Activated CD4-positive, alpha-beta T cell treated with anti-CD3 and anti-CD28 coated beads, Interleukin-2, amount 50 U/mL, for 4 hours (primary cell): ENCODE measurements at regions not wholly inside any gene's neighbourhood (a gene's known extent, or its start where the extent isn't known, plus 50 kb on each side); places are given as distances from the start of the nearest gene placed in this dataset.
"Not testable (repeated sequence)": the region's sequence is repeated elsewhere in the genome, so short reads cannot be mapped to it uniquely, and the experiment has no call there.

ENCODE experiments used
- DNase-seq, 2 experiments: peaks; one replicate each; pipeline ENCODE4 v3.0.0-alpha.2; 2020

DNA sequence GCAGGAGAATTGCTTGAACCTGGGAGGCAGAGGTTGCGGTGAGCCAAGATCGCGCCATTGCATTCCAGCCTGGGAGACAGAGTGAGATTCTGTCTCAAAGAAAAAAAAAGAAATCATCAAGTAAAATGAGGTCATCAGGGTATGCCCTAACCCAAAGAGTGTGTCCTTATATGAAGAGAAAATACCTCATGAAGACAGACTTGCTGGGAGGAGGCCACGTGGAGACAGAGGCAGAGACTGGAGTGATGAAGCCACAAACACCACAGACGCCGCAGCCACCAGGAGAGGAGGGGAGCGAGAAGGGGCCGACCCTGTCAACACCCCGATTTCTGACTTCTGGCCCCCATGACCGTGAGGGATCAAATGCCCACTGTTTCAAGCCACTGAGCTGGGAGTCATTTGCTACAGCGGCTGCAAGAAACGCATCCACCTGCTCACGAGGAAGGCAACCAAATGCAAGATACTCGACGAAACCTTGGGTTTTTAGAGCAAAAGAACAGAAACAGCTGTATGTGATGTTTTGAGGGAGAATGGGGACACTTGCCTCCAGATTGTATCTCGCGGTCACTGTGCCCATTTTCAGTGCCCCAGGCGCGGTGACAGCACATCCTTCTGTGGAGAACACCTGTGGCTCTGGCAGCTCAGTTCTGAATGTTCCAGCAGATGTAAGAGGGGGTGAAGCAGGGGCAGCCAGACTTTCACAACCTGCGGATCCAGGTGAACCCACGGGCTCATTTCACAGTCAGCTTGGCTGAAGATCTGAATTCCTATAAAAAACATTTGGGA, 1317.2 kb downstream of the TBC1D22A start:
- no peak for DNase-seq

DNA sequence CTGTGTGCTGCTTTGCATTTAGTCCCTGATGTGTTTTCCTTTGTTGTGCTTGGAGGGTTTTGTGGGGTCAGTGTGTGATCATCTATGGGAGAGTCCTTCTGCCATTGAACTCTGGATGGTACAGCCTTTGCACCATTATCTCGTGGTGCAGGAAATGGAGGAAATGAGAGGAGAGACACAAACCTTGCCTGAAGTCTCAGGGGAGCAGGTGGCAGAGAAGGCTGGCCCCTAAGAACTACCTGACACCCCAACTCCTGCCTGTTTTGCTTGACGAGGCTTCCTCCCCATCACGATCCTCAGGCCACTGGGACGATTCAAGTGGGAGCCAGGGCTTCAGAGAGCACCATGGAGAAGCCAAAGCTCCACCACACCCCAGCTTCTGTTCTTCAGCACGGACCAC, 1316.4 kb downstream of the TBC1D22A start:
- DNase-seq = no peak

DNA sequence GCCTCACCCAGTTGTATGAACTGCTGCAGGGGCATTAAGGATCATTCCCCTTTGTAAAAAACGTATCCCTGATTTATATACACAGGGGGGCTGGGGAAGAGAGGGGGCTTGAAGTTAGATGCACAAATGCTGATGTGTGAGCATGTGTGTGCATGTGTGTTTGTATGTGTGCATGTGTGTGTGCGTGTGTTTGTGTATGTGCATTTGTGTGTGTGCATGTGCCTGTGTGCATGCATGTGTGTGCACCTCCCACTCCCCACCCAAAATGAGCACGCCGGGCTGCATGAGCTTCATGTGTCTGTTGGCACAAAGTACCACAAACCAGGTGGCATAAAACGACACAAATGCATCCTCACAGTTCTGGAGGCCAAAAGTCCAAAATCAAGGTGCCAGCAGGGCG, 1315.2 kb downstream of the TBC1D22A start:
- DNase-seq = no peak

DNA sequence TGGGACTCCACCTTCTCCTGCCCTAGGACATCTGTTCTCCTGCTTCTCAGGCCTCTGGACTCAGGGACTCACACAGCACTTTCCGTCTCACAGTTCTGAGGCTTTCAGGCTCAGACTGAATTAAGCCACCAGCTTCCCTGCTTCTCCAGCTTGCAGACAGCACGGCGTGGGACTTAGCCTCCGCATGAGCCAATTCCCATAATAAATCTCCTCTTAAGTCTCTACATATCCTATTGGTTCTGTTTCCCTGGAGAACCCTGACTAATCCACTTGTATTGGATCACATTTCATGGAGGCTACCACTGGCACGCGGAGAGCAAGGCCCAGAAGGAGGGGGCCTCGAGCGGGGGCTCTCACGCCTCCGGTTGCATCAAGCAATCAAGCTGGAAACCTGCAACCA, 1313.6 kb downstream of the TBC1D22A start:
- DNase-seq = no peak

DNA sequence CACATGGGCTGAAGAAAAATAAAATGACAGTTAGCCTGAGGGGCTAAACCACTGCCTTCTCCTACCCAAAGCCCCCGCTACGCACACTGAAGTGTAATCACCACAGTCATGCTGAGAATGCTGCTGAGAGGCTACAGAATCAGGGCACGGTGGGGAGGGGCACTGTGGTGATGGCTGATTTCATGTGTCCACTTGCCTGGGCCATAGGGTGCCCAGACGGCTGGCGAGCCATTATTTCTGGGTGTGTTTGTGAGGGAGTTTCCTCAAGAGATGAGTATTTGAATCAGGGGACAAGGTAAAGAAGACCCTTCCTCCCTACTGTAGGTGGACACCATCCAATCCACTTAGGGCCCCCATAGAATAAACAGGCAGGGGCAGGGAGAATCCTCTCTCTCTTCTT, 1313.2 kb downstream of the TBC1D22A start:
- DNase-seq = no peak

DNA sequence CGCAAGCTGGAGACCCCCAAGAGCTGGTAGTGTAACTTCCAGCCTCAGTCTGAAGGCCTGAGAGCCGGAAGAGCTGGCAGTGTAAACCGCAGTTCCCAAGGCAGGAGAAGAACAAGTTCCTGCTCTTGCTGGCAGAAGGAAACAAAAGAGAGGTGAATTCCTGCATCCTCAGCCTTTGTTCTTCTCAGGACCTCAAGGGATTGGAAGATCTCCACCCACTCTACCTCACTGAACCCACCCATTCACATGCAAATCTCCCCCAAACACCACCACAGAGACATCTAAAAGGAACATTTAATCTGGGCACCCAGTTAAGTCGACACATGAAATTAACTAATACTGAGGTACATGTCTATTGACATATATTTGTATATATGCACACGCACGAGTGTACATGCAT, 1310.3 kb downstream of the TBC1D22A start:
- no peak for DNase-seq

DNA sequence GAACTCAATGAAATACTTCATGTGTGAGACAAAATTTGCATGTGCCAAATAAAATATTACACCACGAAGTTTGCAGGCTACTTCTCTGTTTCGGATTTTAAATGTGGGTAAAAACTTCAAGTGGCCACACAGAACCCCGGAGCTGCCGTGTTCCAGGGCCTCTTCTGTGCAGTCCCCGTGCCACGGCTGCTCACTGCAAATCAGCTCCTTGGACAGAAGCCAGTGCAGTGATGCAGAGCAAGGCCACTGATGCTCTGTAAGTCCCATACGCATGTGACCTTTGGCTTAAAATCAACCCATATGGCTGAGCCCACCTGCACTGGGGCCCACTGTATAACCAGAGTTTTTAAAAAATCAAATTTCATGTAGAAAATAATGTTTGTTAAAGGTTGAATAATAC, 1309.4 kb downstream of the TBC1D22A start:
- DNase-seq = no peak

DNA sequence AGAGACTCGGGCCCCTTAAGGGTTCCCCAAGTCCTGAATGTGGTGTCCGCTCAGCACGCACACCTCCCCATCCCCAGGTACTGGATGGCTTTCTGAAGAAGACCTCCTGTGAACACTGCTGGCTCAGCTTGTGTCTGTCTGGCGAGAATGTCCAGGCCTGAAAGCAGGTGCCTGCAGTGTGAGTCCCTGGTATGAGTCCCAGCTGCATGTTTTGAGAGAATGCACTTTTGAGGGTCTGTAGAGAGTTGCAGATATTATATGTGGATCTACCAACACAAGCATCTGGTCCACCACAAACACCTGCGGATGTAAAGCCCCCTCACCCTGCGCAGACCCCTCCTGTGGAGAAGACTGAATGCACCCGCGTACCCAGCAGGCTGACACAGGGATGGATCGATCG, 1308.9 kb downstream of the TBC1D22A start:
- no peak for DNase-seq

DNA sequence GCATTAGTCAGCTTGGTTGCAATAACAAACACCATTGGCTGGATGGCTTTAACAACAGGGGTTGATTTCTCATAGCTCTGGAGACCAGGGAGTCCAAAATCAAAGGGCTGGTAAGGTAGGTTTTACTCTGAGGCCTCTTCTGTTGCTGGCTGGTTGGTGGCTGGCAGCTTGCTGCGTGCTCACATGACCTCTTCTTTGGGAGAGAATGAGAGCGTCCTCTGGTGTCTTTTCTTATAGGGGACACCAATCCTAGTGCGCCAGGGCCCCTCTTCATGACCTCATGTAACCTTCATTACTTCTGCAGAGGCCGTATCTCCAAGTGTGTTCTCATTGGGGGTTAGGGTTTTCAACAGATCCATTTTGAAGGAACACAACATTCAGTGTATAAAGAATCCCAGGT, 1308.3 kb downstream of the TBC1D22A start:
- DNase-seq = no peak

DNA sequence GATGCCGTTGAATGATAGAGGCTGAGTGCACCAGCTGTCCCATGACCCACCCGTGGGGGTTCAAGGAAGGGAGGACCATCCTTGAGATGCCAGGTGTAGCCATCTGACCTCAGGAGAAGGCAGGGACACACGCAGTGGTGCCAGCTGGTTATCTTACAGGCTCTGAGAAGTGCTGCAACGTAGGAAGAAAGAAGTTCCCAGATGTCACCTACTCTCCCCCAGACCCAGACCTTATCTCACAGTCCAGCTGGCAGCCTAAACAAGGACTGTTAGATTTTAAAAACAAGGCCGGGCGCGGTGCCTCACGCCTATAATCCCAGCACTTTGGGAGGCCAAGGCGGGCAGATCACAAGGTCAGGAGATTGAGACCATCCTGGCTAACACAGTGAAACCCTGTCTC, 1307.6 kb downstream of the TBC1D22A start:
- no peak for DNase-seq

DNA sequence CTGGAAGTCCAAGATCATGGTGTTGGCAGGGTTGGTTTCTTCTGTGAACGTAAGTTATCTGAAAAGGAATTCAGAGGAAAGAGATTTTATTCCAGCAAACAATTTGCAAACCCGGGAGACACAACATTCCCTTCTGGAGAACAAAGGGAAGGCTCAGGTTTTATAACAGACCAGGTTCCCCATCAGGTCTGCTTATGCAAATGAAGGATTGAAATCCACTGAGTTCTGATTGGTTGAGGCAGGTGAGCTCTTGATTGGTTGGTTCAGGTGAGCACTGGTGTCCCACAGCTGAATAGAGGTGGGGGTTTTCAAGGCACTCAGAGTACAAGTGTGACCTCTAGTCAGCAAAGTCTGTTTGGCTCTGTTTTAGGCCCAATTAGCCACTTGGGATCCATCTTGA, 1306.8 kb downstream of the TBC1D22A start:
- DNase-seq = no peak

DNA sequence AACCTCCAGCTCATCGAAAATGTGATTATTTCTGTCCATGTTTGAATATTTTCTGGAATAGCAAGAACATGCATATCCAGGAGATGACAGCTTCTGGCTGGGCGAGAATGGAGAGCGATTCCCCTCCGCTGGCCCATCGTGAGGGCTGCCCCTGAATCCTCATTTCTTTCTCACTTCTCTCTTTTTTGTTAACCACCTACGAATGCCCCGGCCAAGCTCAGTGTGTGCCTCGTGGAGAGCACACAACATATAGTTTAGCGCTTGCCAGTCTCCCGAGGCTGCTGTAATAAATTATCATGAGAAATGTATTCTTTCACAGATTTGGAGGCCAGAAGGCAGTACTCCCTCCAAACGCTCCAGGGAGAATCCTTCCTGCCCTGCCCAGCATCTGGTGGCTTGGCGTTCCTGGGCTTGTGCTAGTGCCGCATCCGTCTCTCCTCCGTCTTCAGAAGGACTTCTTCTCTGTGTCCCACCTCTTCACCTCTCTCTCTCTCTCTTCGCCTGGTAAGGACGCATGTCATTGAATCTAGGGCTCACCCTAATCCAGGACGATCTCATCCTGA, 1306.0 kb downstream of the TBC1D22A start:
- DNase-seq = no peak

DNA sequence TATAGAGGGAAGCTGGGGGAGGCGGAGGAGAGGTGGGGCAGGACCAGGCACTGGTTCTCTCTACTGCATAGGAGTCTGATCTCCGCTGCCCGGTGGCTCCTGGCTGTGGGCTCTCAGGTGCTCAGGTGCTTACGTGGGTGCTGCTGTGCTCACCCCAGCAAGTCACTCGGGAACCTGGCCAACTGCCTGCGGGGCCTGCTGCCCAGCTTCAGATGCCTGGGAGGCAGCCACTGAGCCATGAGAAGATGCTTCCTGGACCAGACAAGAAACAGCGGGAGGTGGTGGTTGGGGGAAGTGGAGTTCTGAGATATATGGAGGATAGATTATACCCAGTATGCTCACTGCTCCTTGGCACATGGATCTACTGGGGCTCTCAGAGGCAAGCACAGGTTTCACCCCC, 1303.4 kb downstream of the TBC1D22A start:
- no peak for DNase-seq

DNA sequence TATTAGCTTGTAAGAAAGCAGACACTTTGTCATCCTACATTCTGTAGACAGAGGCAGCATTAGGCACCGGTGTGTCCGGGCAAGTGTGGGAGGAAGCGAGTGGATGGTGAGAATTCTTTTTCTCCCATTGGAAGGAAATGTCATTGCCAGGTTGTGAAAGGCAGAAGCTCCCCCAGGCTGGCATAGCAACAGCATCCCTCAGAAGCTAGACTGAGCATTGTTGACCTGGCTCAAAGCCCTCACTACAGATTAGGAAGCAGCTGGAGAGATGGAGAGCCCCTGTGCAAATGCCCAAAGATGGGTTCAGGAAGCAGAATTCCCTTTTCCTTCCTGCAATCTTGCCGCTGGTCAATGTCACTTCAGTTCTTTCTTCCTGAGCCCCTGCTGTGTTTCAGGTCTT, 1299.3 kb downstream of the TBC1D22A start:
- DNase-seq = no peak

DNA sequence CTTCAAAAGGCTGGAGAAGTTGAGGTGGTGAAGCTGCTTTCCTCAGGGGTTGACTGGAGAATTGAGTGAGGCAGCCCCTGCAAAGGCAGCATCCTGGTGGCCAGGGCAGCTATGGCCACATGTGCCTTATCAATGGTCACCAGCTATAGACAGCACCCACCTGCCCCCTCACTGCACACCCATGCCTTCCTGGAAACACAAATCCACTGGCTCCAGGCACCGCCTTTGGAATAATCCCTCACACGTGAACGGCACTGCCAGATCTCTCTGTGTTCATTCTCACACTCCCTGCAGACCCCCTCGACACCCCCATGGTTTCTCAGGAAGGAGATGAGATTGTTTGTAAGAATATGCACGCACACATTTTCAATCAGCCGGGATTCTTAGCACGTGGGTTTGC, 1297.8 kb downstream of the TBC1D22A start:
- no peak for DNase-seq

DNA sequence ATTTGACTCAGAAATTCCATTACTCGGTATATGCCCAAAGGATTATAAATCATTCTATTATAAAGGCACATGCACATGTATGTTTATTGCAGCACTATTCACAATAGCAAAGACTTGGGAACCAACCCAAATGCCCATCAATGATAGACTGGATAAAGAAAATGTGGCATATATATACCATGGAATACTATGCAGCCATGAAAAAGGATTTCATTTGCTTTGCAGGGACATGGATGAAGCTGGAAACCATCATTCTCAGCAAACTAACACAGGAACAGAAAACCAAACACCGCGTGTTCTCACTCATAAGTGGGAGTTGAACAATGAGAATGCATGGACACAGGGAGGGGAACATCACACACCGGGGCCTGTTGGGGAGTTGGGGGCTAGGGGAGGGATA, 1297.1 kb downstream of the TBC1D22A start:
- not testable (repeated sequence) for DNase-seq

DNA sequence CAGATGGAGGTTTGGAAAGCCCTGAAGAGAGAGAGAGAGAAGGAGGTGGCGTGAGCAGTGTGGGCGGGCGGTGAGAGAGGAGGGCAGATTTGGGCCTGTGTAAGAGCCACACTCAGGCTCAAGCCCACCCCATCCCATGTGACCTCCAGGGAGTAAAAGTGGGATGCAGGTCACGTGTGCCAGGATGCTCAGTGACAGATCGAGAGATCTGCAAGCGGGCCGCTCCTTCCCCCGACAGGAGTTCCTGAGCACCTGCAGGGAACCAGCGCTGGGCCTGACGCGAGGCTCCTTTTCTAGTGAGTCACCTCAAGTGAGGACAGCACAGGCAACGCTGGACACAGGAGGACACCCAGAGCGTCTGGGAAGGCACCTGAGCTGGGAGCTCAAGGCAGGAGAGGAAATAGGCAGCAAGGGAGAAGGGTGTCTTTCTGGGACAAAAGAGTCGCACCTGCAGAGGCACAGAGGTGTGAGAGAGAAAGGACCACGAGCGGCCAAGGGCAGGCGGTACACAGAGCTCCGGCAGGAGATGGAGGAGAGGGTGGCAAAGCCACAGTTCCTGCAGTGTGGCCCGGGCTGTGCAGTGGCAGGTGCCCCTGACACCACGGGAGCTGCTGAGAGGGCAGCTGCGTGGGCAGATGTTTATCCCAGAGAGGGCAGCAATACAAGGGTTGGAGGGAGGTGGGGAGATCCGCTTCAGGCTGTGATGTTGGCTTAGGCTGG, 1294.8 kb downstream of the TBC1D22A start:
- no peak for DNase-seq

DNA sequence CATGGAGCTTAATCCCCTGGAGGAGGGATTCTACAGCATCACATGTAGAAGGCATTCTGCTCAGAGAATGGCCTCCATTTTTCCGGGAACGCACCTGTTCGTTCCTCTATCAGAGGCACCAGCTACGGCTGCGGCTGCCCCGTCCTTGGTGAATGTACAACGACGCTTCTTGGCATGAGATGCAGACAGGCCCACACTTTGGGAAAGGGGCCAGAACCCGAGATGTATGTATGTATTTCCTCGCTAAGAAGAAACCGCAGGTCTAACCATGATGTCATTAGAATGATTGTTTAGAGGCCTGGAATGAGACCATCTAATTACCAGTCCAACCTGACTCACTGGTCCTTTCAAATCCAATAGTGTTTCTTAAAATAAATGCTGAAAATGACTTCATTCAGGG, 1293.4 kb downstream of the TBC1D22A start:
- DNase-seq = no peak

DNA sequence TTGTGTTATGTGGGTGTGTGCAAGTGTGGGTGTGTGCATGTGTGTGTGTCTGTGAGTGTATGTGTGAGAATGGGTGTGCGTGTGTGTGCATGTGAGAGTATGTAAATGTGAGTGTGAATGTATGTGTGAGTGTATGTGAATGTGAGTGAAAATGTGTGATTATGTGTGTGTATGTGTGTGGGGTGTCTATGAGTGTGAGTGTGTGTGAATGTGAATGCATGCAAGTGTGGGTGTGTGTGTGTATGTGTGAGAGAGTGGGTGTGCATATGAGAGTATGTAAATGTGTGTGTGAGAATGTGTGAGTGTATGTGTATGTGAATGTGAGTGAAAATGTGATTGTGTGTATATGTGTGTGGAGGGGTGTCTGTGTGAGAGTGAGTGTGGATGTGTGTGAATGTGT, 1292.7 kb downstream of the TBC1D22A start:
- DNase-seq = no peak

DNA sequence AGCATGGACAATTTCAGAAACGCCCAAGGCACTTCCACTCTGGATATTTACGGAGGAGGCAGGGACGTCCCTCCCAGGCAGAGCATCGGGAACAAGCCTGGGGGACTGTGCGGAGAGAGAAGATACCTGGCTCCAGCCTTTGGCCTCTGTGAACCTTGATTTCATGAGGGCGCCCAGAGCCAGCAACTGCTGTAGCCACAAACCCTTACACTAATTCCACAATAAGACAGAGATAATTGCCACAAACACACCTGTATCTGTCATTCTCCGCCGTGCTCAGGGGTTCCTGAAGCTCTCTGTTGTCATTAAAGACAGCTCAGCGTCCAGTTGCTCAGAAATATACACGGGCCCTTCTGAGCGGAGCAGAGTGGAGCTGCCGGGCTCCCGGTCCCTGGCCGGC, 1292.1 kb downstream of the TBC1D22A start:
- DNase-seq = no peak

DNA sequence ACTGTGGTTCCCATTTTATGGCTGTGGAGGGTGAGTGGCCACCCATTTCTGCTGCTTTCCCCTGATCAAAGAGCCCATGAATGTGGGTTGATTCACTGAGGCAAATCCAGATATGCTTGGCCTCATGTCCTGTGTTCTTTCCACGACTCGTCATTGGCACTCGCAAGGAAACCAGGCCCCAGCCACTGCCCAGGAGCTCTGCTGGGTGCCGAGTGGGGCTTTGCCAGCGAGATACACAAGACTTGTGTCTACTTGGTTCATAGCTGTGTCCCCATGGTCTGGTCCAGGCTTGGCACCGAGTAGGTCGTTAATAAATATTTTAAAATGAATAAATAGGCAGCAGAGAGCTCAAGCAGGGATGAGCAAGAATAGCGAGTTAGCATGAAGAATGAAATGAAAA, 1291.5 kb downstream of the TBC1D22A start:
- DNase-seq = no peak

DNA sequence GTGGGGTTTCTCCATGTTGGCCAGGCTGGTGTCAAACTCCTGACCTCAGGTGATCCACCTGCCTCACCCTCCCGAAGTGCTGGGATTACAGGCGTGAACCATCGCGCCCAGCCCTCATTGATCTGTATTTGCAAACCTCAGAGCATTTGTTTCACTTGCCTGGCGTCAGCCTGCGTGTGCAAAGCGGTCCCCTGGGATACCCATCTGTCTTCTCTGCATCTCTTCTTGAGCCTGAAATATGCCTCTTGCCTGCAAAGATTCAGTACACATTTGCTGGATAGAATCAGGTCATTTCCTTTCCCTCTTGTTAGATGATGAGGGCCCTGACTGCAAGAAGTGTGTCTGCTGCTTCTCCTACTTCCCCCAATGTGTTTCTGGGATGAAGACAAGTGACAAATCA, 1291.0 kb downstream of the TBC1D22A start:
- DNase-seq = no peak

DNA sequence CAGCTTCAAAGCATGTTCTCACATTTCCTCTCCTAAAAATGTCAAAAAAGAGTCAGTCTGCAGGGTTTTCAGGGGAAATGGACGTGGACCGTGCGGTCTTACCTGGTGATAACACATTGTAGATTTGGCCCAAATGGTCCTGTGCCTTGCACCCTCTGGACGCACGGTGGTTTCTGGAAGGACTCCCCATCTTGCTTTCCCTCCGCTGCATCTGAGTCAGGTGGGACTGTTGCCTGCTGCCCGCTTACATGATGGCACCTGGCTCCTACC, 1290.1 kb downstream of the TBC1D22A start:
- no peak for DNase-seq

DNA sequence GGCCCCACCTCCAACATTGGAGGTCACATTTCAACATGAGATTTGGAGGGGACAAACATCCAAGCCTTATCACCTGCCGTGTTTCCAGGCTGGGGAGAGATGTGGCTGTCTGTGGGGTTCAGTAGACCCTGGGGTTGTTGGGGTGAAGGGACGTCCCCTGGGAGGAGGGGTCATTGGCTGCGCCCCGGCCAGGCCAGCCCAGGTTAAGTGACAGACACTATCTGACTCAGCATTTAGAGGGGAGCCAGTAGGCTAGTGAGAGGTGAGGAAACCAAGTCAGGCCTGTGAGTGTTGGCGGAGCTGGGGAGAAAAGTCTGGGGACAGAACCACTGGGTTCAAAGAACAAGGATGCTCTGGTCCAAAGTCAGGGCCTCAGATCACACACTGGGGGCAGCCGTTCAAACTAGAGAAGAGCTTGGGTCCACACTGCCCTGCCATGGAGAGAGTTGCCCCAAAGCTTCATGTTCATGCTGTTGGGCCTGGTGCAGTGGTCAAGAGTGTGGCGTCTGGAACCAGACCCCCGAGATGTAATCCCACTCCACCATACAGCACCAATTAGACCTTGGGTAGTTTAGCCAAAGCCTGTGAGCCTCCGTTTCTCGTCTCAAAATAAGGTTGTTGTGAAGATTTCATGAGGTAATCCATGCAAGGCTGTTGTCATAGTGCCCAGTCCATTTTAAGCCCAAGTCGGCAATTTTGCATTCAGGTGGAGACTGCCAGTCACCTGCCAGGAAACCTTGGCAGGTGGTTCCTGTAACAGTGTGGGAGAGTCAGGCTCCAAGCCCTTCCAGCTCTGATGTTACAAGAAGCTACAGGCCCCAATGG, 1289.6 kb downstream of the TBC1D22A start:
- no peak for DNase-seq
